HepG2 (cell line): ENCODE measurements at regions not wholly inside any gene's neighbourhood (a gene's known extent, or its start where the extent isn't known, plus 50 kb on each side); places are given as distances from the start of the nearest gene placed in this dataset.

Source experiments
- KDM1A ChIP-seq: IDR thresholded peaks from 2 replicates; pipeline ENCODE4 v1.6.1; 2016; ENCODE audit warnings: missing compliant biosample characterization
- ZNF124 ChIP-seq: sonication (generic); formaldehyde crosslinking; IDR thresholded peaks from 2 replicates; pipeline ENCODE4 v1.4.0; 2020; ENCODE audit warnings: missing genetic modification reagents
- TF ChIP-seq, protein P1 (sequence below): sonication (generic); formaldehyde crosslinking; IDR thresholded peaks from 2 replicates; pipeline ENCODE4 v1.5.0; 2020; ENCODE audit warnings: mild to moderate bottlenecking, missing genetic modification reagents, moderate library complexity
- TF ChIP-seq, protein P2 (sequence below): IDR thresholded peaks from 2 replicates; pipeline ENCODE4 v1.6.1; 2018; ENCODE audit warnings: missing genetic modification reagents, mild to moderate bottlenecking, missing compliant biosample characterization

DNA sequence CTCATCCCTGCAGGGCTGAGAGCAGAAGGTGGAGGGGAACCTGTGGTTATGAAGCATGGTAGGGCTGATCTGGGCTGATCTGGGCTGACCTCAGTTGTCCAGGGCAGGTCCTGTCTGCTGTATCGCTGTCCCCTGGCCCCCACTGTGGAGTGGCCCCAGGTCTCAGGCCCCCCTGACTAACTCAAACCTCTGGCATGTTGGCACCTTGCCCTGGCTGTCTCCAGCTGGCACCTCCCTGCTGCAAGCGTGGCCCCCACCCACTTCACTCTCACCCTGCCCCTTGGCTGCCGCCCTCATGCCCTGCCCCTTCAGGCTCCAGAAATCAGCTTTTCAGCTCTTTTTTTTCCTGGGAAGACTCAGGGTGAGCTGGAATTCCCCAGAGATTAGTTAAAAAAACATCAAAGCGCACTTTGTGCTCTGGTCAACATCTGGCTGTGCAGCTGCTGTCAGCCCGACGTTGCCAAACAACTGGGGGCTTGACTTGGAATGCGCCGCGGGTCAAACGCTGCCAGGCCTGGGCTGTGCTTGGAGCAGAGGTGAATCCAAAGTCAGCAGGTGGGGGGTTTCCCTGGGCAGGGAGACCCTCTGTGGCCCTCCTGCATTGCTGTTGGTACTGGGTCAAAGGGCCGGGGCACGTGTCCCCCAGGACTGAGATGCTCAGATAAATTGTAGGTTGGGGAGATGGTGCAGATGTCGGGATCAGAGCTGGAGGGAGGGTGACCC lies 173.8 kb upstream of the HDAC4 start:
- TF ChIP-seq ZNF124 (CRISPR knock-in tag) (peak; percentile 83; the same call in 1 of the 2 replicates), KDM1A (peak; percentile 31; the same call in 1 of the 2 replicates)
- TF ChIP-seq, protein P1, sequence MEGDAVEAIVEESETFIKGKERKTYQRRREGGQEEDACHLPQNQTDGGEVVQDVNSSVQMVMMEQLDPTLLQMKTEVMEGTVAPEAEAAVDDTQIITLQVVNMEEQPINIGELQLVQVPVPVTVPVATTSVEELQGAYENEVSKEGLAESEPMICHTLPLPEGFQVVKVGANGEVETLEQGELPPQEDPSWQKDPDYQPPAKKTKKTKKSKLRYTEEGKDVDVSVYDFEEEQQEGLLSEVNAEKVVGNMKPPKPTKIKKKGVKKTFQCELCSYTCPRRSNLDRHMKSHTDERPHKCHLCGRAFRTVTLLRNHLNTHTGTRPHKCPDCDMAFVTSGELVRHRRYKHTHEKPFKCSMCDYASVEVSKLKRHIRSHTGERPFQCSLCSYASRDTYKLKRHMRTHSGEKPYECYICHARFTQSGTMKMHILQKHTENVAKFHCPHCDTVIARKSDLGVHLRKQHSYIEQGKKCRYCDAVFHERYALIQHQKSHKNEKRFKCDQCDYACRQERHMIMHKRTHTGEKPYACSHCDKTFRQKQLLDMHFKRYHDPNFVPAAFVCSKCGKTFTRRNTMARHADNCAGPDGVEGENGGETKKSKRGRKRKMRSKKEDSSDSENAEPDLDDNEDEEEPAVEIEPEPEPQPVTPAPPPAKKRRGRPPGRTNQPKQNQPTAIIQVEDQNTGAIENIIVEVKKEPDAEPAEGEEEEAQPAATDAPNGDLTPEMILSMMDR (CRISPR knock-in tag): no peak
- TF ChIP-seq, protein P2, sequence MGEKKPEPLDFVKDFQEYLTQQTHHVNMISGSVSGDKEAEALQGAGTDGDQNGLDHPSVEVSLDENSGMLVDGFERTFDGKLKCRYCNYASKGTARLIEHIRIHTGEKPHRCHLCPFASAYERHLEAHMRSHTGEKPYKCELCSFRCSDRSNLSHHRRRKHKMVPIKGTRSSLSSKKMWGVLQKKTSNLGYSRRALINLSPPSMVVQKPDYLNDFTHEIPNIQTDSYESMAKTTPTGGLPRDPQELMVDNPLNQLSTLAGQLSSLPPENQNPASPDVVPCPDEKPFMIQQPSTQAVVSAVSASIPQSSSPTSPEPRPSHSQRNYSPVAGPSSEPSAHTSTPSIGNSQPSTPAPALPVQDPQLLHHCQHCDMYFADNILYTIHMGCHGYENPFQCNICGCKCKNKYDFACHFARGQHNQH (CRISPR knock-in tag): peak; percentile 70; the same call in 1 of the 2 replicates
